ENCODE measurements at regions not wholly inside any gene's neighbourhood (a gene's known extent, or its start where the extent isn't known, plus 50 kb on each side); places are given as distances from the start of the nearest gene placed in this dataset.

GRCh38 chr2:236661061-236661761, 91.6 kb downstream of the ACKR3 start:
- no peak overlapping the region for H3K4me3 ChIP-seq (replicated peaks; ENCODE audit: low read depth, low read length)
- DNase-seq (ENCODE audit: extremely low read depth, low read depth), result no peak

GRCh38 chr2:236661762-236662110, 92.1 kb downstream of the ACKR3 start:
- no peak for DNase-seq (ENCODE audit: extremely low read depth, low read depth)
- H3K4me3 ChIP-seq (replicated peaks; ENCODE audit: low read depth, low read length), result no peak overlapping the region

More at GRCh38 chr2:236661061-236661761, 91.6 kb downstream of the ACKR3 start:
- TF ChIP-seq CTCF (IDR thresholded peaks at IDR 0.05; ENCODE audit: low read depth, low read length, missing control alignments), result no peak

GRCh38 chr2:236662231-236663185, 92.9 kb downstream of the ACKR3 start:
- no peak for DNase-seq (ENCODE audit: extremely low read depth, low read depth)
- no peak for TF ChIP-seq CTCF (IDR thresholded peaks at IDR 0.05; ENCODE audit: low read depth, low read length, missing control alignments)
- no peak overlapping the region for H3K4me3 ChIP-seq (replicated peaks; ENCODE audit: low read depth, low read length)

More at GRCh38 chr2:236661762-236662110, 92.1 kb downstream of the ACKR3 start:
- no peak for TF ChIP-seq CTCF (IDR thresholded peaks at IDR 0.05; ENCODE audit: low read depth, low read length, missing control alignments)

GRCh38 chr2:236663287-236664101, 93.9 kb downstream of the ACKR3 start:
- TF ChIP-seq CTCF (IDR thresholded peaks at IDR 0.05; ENCODE audit: low read depth, low read length, missing control alignments), result no peak
- no peak for DNase-seq (ENCODE audit: extremely low read depth, low read depth)
- H3K4me3 ChIP-seq (replicated peaks; ENCODE audit: low read depth, low read length), result no peak overlapping the region

DNA sequence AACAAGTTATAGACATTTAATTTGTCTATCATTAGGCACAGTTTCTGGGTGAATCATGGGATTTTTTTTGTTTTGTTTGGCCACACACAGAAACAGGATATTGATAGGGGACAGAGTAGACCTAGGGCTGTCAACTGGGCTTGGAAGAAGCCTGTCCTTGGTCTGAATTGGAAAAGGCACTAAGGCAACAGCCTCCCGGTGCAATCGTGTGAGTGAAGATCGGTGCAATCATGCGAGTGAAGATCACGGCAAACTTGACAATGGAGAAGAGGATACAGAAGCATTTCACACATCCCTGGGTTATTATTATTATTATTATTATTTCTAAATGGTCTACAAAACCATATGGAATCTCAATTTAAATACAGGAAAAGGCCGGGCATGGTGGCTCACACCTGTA, 94.5 kb downstream of the ACKR3 start:
- H3K4me3 ChIP-seq (replicated peaks; ENCODE audit: low read depth, low read length), result no peak overlapping the region
- TF ChIP-seq CTCF (IDR thresholded peaks at IDR 0.05; ENCODE audit: low read depth, low read length, missing control alignments), result no peak

DNA sequence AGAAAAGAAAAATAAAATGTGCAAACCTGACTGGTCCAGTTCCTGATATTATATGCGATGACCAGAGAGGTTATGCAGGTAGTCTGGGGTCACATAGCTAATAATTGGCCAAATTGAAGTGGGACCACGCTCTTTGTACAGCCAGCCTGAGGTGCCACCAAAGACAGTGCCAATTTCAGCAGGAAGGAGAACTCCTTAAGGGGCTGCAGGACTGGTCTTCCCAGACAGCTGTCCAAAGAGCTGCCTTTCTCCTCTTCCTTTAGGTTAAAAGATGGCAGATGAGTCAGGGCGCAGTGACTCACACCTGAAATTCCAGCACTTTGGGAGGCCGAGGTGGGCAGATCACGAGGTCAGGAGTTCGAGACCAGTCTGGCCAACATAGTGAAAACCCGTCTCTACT, 95.5 kb downstream of the ACKR3 start:
- DNase-seq (ENCODE audit: extremely low read depth, low read depth), result no peak
- TF ChIP-seq CTCF (IDR thresholded peaks at IDR 0.05; ENCODE audit: low read depth, low read length, missing control alignments), result no peak
- no peak overlapping the region for H3K4me3 ChIP-seq (replicated peaks; ENCODE audit: low read depth, low read length)

More for the DNA sequence above, 94.5 kb downstream of the ACKR3 start:
- no peak for DNase-seq (ENCODE audit: extremely low read depth, low read depth)
